K562 (cell line): ENCODE measurements at regions not wholly inside any gene's neighbourhood (a gene's known extent, or its start where the extent isn't known, plus 50 kb on each side); places are given as distances from the start of the nearest gene placed in this dataset.

Source experiments
- BMI1 ChIP-seq: fragments of 150-350 bp; IDR thresholded peaks from 2 replicates; pipeline ENCODE4 v1.6.1; 2014; ENCODE audit warnings: low read length
- DDX20 ChIP-seq: fragments of 450-650 bp; IDR thresholded peaks from 2 replicates; pipeline ENCODE4 v1.6.1; 2016; ENCODE audit warnings: missing genetic modification characterization, low read depth, mild to moderate bottlenecking, missing compliant biosample characterization, moderate library complexity
- FOXA3 ChIP-seq, 2 experiments: fragments of 450-650 bp in 1 of 2; sonication (generic) in 1 of 2; formaldehyde crosslinking; IDR thresholded peaks in 1 of 2; conservative IDR thresholded peaks in 1 of 2; 2 replicates each; pipeline versions ENCODE4 v1.4.0 to v1.8.0; 2020 to 2022; ENCODE audit warnings: mild to moderate bottlenecking in 2 of 2, missing genetic modification reagents in 1 of 2
- GABPA ChIP-seq: fragments of 200-800 bp; sonication (Bioruptor generic); conservative IDR thresholded peaks from 2 replicates; pipeline ENCODE4 v1.6.1; 2016; ENCODE audit warnings: low read depth, missing genetic modification characterization, missing compliant biosample characterization
- GABPB2 ChIP-seq: fragments of 250-450 bp; sonication (Bioruptor Pico); conservative IDR thresholded peaks from 2 replicates; pipeline ENCODE4 v1.5.1; 2021; ENCODE audit warnings: mild to moderate bottlenecking
- KLF13 ChIP-seq: fragments of 450-650 bp; IDR thresholded peaks from 2 replicates; pipeline ENCODE4 v1.6.1; 2016; ENCODE audit warnings: missing genetic modification characterization, low read depth, mild to moderate bottlenecking, missing compliant biosample characterization, moderate library complexity, borderline replicate concordance
- NR2C1 ChIP-seq, 2 experiments: fragments of 450-650 bp; IDR thresholded peaks; 2 replicates each; pipeline ENCODE4 v1.6.1; 2017; ENCODE audit warnings: mild to moderate bottlenecking in 2 of 2, antibody characterized with exemption in 1 of 2, inconsistent platforms in 1 of 2, missing compliant biosample characterization in 1 of 2, missing genetic modification characterization in 1 of 2
- POLR2A ChIP-seq: fragments of 450-650 bp; conservative IDR thresholded peaks from 2 replicates; pipeline ENCODE4 v1.6.1; 2016
- POLR3G ChIP-seq: IDR thresholded peaks from 2 replicates; pipeline ENCODE4 v1.6.1; 2011; ENCODE audit not compliant: insufficient read length, insufficient replicate concordance; ENCODE audit errors: extremely low read depth
- PTTG1 ChIP-seq: fragments of 450-650 bp; IDR thresholded peaks from 2 replicates; pipeline ENCODE4 v1.6.1; 2016; ENCODE audit warnings: low read depth, mild to moderate bottlenecking, missing genetic modification characterization, missing compliant biosample characterization
- RBM22 ChIP-seq: fragments of 200-400 bp; formaldehyde crosslinking; IDR thresholded peaks from 2 replicates; pipeline ENCODE4 v1.6.1; 2018; ENCODE audit warnings: low read length, low read depth; ENCODE audit not compliant: poor library complexity, severe bottlenecking
- RNF2 ChIP-seq: sonication (generic); IDR thresholded peaks from 2 replicates; pipeline ENCODE4 v1.6.1; 2016
- TF ChIP-seq, protein P1 (sequence below), 2 experiments: fragments of 450-650 bp in 1 of 2; sonication (generic) in 1 of 2; formaldehyde crosslinking in 1 of 2; IDR thresholded peaks; 2 replicates each; pipeline versions ENCODE4 v1.7.1 to v1.9.0; 2016 to 2022; ENCODE audit warnings: inconsistent platforms in 1 of 2, mild to moderate bottlenecking in 1 of 2, missing genetic modification reagents in 1 of 2
- TF ChIP-seq, protein P2 (sequence below): IDR thresholded peaks from 2 replicates; pipeline ENCODE4 v1.6.1; 2011; ENCODE audit warnings: borderline replicate concordance, low read depth, mild to moderate bottlenecking, moderate library complexity, low read length; ENCODE audit not compliant: insufficient read depth, poor library complexity, severe bottlenecking

DNA sequence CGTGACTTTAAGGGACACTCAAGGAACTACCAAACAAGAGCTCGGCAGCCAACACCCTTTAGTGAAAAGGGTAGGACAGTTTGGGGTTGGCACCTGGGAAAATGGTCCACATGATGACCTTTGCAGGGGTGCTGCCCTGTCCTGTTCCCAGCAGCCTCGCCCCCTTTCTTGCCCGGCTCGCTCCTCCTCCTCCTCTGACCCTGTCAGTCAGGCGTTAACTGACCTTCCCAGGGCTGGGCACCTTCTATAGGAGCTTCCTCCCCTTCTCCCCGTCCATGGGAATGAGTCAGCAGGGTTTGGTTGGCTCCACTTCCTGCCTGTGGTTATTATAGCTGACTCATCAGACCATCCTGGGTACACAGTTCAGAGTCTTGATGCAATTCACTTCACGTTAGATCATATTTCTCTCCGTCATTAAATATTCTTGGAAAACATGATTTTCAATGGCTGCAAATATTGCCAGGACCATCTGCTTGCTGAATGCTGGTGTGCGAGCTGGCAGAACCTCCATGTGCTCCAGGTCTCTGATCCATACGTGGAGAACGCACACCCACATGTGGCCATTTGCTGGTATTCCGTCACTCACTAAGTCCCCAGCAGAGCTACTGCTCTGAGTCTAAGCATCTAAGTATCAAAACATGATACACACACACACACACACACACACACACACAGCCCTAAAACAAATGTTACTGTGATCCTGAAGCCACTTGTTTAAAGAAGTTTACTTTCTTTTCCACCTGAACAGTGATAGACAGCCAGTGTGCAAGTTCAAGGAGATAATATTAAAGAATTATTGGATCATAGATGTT, 185.0 kb downstream of the ANAPC1 start (continued):
- TF ChIP-seq, protein P1, sequence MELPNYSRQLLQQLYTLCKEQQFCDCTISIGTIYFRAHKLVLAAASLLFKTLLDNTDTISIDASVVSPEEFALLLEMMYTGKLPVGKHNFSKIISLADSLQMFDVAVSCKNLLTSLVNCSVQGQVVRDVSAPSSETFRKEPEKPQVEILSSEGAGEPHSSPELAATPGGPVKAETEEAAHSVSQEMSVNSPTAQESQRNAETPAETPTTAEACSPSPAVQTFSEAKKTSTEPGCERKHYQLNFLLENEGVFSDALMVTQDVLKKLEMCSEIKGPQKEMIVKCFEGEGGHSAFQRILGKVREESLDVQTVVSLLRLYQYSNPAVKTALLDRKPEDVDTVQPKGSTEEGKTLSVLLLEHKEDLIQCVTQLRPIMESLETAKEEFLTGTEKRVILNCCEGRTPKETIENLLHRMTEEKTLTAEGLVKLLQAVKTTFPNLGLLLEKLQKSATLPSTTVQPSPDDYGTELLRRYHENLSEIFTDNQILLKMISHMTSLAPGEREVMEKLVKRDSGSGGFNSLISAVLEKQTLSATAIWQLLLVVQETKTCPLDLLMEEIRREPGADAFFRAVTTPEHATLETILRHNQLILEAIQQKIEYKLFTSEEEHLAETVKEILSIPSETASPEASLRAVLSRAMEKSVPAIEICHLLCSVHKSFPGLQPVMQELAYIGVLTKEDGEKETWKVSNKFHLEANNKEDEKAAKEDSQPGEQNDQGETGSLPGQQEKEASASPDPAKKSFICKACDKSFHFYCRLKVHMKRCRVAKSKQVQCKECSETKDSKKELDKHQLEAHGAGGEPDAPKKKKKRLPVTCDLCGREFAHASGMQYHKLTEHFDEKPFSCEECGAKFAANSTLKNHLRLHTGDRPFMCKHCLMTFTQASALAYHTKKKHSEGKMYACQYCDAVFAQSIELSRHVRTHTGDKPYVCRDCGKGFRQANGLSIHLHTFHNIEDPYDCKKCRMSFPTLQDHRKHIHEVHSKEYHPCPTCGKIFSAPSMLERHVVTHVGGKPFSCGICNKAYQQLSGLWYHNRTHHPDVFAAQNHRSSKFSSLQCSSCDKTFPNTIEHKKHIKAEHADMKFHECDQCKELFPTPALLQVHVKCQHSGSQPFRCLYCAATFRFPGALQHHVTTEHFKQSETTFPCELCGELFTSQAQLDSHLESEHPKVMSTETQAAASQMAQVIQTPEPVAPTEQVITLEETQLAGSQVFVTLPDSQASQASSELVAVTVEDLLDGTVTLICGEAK (IDR thresholded peaks at IDR 0.05): peak; percentile 28
- TF ChIP-seq, protein P1 (CRISPR knock-in tag; IDR thresholded peaks at IDR 0.05): no peak
- TF ChIP-seq RNF2 (peak; percentile 64), POLR2A (peak; percentile 62; the same call in 1 of the 2 replicates), FOXA3 (CRISPR knock-in tag; conservative IDR thresholded peaks at IDR 0.05 in 1 of 2, IDR thresholded peaks at IDR 0.05 in 1 of 2) (peak in 1 of 2 experiments; percentile 38; a peak in 2 of 4 replicates), GABPA (tag) (peak; percentile 78), RBM22 (no peak), POLR3G (no peak), GABPB2 (CRISPR knock-in tag) (no peak), KLF13 (tag) (no peak), NR2C1 (IDR thresholded peaks at IDR 0.05) (peak; percentile 76), NR2C1 (tag; IDR thresholded peaks at IDR 0.05) (peak; percentile 82), BMI1 (no peak), PTTG1 (tag) (0 out of 2 replicates have a peak, but pooled peaks have one; percentile 31), DDX20 (tag) (no peak)
- TF ChIP-seq, protein P2, sequence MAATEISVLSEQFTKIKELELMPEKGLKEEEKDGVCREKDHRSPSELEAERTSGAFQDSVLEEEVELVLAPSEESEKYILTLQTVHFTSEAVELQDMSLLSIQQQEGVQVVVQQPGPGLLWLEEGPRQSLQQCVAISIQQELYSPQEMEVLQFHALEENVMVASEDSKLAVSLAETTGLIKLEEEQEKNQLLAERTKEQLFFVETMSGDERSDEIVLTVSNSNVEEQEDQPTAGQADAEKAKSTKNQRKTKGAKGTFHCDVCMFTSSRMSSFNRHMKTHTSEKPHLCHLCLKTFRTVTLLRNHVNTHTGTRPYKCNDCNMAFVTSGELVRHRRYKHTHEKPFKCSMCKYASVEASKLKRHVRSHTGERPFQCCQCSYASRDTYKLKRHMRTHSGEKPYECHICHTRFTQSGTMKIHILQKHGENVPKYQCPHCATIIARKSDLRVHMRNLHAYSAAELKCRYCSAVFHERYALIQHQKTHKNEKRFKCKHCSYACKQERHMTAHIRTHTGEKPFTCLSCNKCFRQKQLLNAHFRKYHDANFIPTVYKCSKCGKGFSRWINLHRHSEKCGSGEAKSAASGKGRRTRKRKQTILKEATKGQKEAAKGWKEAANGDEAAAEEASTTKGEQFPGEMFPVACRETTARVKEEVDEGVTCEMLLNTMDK: no peak
